HepG2 (cell line): ENCODE measurements at regions not wholly inside any gene's neighbourhood (a gene's known extent, or its start where the extent isn't known, plus 50 kb on each side); places are given as distances from the start of the nearest gene placed in this dataset.

ENCODE experiments used
- DNMT3B ChIP-seq: conservative IDR thresholded peaks from 2 replicates; pipeline ENCODE4 v1.6.1; 2016; ENCODE audit warnings: missing biosample characterization, control low read depth
- FOXC1 ChIP-seq: sonication (generic); formaldehyde crosslinking; IDR thresholded peaks from 2 replicates; pipeline ENCODE4 v1.8.0; 2022; ENCODE audit warnings: mild to moderate bottlenecking, missing genetic modification reagents, borderline replicate concordance
- FOXO1 ChIP-seq: sonication (generic); formaldehyde crosslinking; IDR thresholded peaks from 2 replicates; pipeline ENCODE4 v1.4.0; 2020; ENCODE audit warnings: missing genetic modification reagents
- HOXA7 ChIP-seq: sonication (generic); formaldehyde crosslinking; IDR thresholded peaks from 2 replicates; pipeline ENCODE4 v1.8.1; 2022; ENCODE audit warnings: mild to moderate bottlenecking, missing genetic modification reagents, moderate library complexity
- IRF2 ChIP-seq: IDR thresholded peaks from 2 replicates; pipeline ENCODE4 v1.6.1; 2018; ENCODE audit warnings: missing genetic modification reagents, missing compliant biosample characterization
- NKX3-1 ChIP-seq: sonication (generic); formaldehyde crosslinking; IDR thresholded peaks from 2 replicates; pipeline ENCODE4 v1.5.0; 2020; ENCODE audit warnings: missing genetic modification reagents
- SIN3B ChIP-seq: fragments of 150-350 bp; IDR thresholded peaks from 2 replicates; pipeline ENCODE4 v1.6.1; 2014; ENCODE audit warnings: low read length
- WIZ ChIP-seq: sonication (generic); formaldehyde crosslinking; IDR thresholded peaks from 2 replicates; pipeline ENCODE4 v1.5.1; 2020; ENCODE audit warnings: mild to moderate bottlenecking, missing genetic modification reagents
- YY1 ChIP-seq: IDR thresholded peaks from 2 replicates; pipeline ENCODE4 v1.6.1; 2011; ENCODE audit warnings: low read length, low read depth, moderate library complexity, mild to moderate bottlenecking; ENCODE audit not compliant: insufficient read depth, insufficient replicate concordance
- ZBTB42 ChIP-seq: sonication (generic); formaldehyde crosslinking; IDR thresholded peaks from 2 replicates; pipeline ENCODE4 v1.5.0; 2020; ENCODE audit warnings: mild to moderate bottlenecking, missing genetic modification reagents
- ZBTB7B ChIP-seq: sonication (generic); formaldehyde crosslinking; IDR thresholded peaks from 2 replicates; pipeline ENCODE4 v1.4.0; 2020; ENCODE audit warnings: missing genetic modification reagents
- ZNF326 ChIP-seq: sonication (generic); formaldehyde crosslinking; IDR thresholded peaks from 2 replicates; pipeline ENCODE4 v1.4.0; 2020; ENCODE audit warnings: missing genetic modification reagents, borderline replicate concordance
- ZNF713 ChIP-seq: sonication (generic); formaldehyde crosslinking; IDR thresholded peaks from 2 replicates; pipeline ENCODE4 v1.4.0; 2020; ENCODE audit warnings: mild to moderate bottlenecking, missing genetic modification reagents
- ZSCAN20 ChIP-seq: sonication (generic); formaldehyde crosslinking; IDR thresholded peaks from 2 replicates; pipeline ENCODE4 v1.4.0; 2020; ENCODE audit warnings: missing genetic modification reagents, mild to moderate bottlenecking, borderline replicate concordance
- TF ChIP-seq, protein P1 (sequence below): sonication (generic); formaldehyde crosslinking; IDR thresholded peaks from 2 replicates; pipeline ENCODE4 v1.8.0; 2023; ENCODE audit warnings: mild to moderate bottlenecking, missing genetic modification reagents
- TF ChIP-seq, protein P2 (sequence below): sonication (generic); formaldehyde crosslinking; IDR thresholded peaks from 2 replicates; pipeline ENCODE4 v1.4.0; 2020; ENCODE audit warnings: missing genetic modification reagents
- TF ChIP-seq, protein P3 (sequence below): IDR thresholded peaks from 2 replicates; pipeline ENCODE4 v1.6.1; 2016; ENCODE audit warnings: missing compliant biosample characterization, missing genetic modification reagents, borderline replicate concordance
- TF ChIP-seq, protein P4 (sequence below): sonication (generic); formaldehyde crosslinking; IDR thresholded peaks from 2 replicates; pipeline ENCODE4 v1.4.0; 2020; ENCODE audit warnings: missing genetic modification reagents; ENCODE audit errors: not compliant biosample characterization
- TF ChIP-seq, protein P5 (sequence below): sonication (generic); formaldehyde crosslinking; IDR thresholded peaks from 2 replicates; pipeline ENCODE4 v1.4.0; 2020; ENCODE audit warnings: missing genetic modification reagents, low read depth, mild to moderate bottlenecking, borderline replicate concordance

DNA sequence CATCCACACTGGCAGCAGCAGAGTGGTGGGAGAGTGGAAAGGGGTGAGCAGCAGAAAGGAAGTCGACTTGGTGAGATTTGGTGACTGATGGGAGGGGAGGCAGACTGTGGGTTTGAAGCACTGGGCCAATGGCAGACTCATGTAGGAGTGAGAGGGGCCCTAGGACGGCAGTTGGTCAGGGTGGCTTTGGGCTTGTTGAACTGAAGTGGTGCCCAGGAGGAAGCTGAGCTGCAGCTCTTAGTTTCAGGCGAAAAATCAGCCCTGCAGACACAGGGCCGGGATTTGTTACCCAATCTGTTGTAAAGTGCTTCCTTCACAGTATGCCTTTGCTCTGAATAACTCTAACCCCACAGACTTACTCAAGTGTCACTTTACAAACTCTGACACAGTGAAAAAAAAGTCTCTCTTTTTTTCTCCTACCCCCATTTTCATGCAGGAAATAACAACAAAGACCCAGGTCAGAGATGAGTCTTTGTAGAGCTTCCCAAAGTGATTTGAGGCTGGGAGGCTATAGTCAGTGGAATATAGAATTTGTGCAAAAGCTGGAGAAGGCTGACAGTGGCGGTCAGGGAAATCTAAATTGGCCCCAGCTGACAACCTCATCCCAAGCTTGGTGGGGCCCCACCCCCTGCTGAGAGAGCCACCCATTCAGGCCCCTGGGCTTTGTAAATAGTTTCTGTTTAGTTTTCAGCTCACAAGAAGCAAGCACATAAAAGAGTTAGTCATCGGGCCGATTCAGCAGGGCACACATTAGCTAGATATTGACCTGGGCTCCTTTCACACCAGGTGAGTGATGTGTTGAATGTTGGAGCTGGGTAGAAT lies 226.9 kb downstream of the VAPA start (continued):
- TF ChIP-seq, protein P1, sequence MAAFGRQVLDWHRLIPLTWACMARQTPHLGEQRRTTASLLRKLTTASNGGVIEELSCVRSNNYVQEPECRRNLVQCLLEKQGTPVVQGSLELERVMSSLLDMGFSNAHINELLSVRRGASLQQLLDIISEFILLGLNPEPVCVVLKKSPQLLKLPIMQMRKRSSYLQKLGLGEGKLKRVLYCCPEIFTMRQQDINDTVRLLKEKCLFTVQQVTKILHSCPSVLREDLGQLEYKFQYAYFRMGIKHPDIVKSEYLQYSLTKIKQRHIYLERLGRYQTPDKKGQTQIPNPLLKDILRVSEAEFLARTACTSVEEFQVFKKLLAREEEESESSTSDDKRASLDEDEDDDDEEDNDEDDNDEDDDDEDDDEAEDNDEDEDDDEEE (CRISPR knock-in tag), result no peak
- TF ChIP-seq WIZ (CRISPR knock-in tag) (no peak), SIN3B (no peak), ZNF713 (CRISPR knock-in tag) (no peak), ZBTB42 (CRISPR knock-in tag) (no peak), YY1 (no peak), DNMT3B (CRISPR knock-in tag) (no peak), ZNF326 (CRISPR knock-in tag) (no peak), IRF2 (CRISPR knock-in tag) (no peak), NKX3-1 (CRISPR knock-in tag) (no peak), FOXC1 (CRISPR knock-in tag) (no peak), FOXO1 (0 out of 2 replicates have a peak, but pooled peaks have one; percentile 24), HOXA7 (no peak), ZBTB7B (CRISPR knock-in tag) (peak; percentile 23; the same call in 1 of the 2 replicates), ZSCAN20 (no peak)
- TF ChIP-seq, protein P2, sequence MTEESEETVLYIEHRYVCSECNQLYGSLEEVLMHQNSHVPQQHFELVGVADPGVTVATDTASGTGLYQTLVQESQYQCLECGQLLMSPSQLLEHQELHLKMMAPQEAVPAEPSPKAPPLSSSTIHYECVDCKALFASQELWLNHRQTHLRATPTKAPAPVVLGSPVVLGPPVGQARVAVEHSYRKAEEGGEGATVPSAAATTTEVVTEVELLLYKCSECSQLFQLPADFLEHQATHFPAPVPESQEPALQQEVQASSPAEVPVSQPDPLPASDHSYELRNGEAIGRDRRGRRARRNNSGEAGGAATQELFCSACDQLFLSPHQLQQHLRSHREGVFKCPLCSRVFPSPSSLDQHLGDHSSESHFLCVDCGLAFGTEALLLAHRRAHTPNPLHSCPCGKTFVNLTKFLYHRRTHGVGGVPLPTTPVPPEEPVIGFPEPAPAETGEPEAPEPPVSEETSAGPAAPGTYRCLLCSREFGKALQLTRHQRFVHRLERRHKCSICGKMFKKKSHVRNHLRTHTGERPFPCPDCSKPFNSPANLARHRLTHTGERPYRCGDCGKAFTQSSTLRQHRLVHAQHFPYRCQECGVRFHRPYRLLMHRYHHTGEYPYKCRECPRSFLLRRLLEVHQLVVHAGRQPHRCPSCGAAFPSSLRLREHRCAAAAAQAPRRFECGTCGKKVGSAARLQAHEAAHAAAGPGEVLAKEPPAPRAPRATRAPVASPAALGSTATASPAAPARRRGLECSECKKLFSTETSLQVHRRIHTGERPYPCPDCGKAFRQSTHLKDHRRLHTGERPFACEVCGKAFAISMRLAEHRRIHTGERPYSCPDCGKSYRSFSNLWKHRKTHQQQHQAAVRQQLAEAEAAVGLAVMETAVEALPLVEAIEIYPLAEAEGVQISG (CRISPR knock-in tag), result 0 out of 2 replicates have a peak, but pooled peaks have one; percentile 14
- TF ChIP-seq, protein P3, sequence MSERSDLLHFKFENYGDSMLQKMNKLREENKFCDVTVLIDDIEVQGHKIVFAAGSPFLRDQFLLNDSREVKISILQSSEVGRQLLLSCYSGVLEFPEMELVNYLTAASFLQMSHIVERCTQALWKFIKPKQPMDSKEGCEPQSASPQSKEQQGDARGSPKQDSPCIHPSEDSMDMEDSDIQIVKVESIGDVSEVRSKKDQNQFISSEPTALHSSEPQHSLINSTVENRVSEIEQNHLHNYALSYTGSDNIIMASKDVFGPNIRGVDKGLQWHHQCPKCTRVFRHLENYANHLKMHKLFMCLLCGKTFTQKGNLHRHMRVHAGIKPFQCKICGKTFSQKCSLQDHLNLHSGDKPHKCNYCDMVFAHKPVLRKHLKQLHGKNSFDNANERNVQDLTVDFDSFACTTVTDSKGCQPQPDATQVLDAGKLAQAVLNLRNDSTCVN (CRISPR knock-in tag), result no peak
- TF ChIP-seq, protein P4, sequence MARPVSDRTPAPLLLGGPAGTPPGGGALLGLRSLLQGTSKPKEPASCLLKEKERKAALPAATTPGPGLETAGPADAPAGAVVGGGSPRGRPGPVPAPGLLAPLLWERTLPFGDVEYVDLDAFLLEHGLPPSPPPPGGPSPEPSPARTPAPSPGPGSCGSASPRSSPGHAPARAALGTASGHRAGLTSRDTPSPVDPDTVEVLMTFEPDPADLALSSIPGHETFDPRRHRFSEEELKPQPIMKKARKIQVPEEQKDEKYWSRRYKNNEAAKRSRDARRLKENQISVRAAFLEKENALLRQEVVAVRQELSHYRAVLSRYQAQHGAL (CRISPR knock-in tag), result no peak
- TF ChIP-seq, protein P5, sequence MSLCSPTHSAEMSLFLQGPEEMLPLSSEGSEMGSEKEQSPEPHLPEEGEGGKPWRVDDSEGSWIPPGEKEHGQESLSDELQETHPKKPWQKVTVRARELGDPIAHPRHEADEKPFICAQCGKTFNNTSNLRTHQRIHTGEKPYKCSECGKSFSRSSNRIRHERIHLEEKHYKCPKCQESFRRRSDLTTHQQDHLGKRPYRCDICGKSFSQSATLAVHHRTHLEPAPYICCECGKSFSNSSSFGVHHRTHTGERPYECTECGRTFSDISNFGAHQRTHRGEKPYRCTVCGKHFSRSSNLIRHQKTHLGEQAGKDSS (CRISPR knock-in tag), result no peak
